Activated CD8-positive, alpha-beta T cell treated with anti-CD3 and anti-CD28 coated beads for 36 hours (primary cell): ENCODE measurements at regions not wholly inside any gene's neighbourhood (a gene's known extent, or its start where the extent isn't known, plus 50 kb on each side); places are given as distances from the start of the nearest gene placed in this dataset.

Source experiments
- ATAC-seq: fragments of 200-7000 bp; cut with Tn5 transposase; one replicate; pipeline ENCODE4 v1.10.0; 2021; ENCODE audit warnings: mild to moderate bottlenecking, moderate library complexity
- CTCF ChIA-PET: fragments of 350-600 bp; sonication (Branson Sonifier 250); formaldehyde crosslinking; loops from one replicate; lab custom pipeline; 2021; ENCODE audit warnings: antibody characterized with exemption; lab: Charles Lee
- POLR2A ChIA-PET: fragments of 350-600 bp; sonication (Branson Sonifier 250); formaldehyde crosslinking; loops from one replicate; lab custom pipeline; 2021; ENCODE audit warnings: antibody characterized with exemption; lab: Charles Lee
- DNase-seq: peaks from one replicate; pipeline ENCODE4 v3.0.0-alpha.2; 2020
- H3K27ac Mint-ChIP-seq: one replicate; pipeline ENCODE4 v1.8.0; 2021; ENCODE audit warnings: mild to moderate bottlenecking, mixed read lengths
- H3K27me3 Mint-ChIP-seq: one replicate; pipeline ENCODE4 v1.8.0; 2021; ENCODE audit warnings: mixed read lengths
- H3K36me3 Mint-ChIP-seq: one replicate; pipeline ENCODE4 v1.8.0; 2021; ENCODE audit warnings: low read depth, mixed read lengths
- H3K4me1 Mint-ChIP-seq: one replicate; pipeline ENCODE4 v1.8.0; 2021; ENCODE audit warnings: low read depth, mixed read lengths
- H3K4me3 Mint-ChIP-seq: one replicate; pipeline ENCODE4 v1.8.0; 2021; ENCODE audit warnings: mild to moderate bottlenecking, moderate library complexity, mixed read lengths
- H3K9me3 Mint-ChIP-seq: one replicate; pipeline ENCODE4 v1.8.0; 2021; ENCODE audit warnings: mixed read lengths
- intact Hi-C: fragments of 100-400 bp; cut with micrococcal nuclease; formaldehyde crosslinking; loops from one replicate; pipeline ENCODE4 v1.10.0; 2022
- TF ChIP-seq, protein P1 (sequence below): fragments of 200-600 bp; IDR thresholded peaks from one replicate; pipeline ENCODE4 v1.8.0; 2022; ENCODE audit warnings: antibody characterized with exemption, mild to moderate bottlenecking

DNA sequence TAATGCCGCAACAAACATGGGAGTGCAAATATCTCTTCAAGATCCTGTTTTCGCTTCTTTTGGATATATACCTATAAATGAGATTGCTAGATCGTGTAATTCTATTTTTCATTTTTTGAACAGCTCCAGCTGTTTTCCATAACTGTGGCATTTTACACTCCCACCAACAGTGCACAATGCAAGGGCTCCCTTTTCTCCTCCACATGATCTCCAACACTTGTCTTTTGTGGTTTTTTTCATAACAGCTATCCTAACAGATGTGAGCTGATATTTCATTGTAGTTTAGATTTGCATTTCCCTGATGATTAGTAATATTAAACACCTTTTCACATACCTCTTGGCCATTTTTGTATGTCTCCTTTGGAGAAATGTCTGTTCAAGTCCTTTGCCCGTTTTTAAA lies 58.6 kb upstream of the TJP1 start:
- CTCF ChIA-PET, result no interaction called here
- Mint-ChIP-seq H3K27me3 (peaks cover 29% of the 10 kb centered on the region), H3K4me1 (no peaks in the 10 kb centered on the region), H3K4me3 (no peak overlapping the region), H3K27ac (no peak overlapping the region), H3K9me3 (no peaks in the 10 kb centered on the region), H3K36me3 (no peaks in the 10 kb centered on the region)
- POLR2A ChIA-PET, result no interaction called here
- DNase-seq (no peak), ATAC-seq (no peak)
- intact Hi-C loops, result no loop called here
- TF ChIP-seq, protein P1, sequence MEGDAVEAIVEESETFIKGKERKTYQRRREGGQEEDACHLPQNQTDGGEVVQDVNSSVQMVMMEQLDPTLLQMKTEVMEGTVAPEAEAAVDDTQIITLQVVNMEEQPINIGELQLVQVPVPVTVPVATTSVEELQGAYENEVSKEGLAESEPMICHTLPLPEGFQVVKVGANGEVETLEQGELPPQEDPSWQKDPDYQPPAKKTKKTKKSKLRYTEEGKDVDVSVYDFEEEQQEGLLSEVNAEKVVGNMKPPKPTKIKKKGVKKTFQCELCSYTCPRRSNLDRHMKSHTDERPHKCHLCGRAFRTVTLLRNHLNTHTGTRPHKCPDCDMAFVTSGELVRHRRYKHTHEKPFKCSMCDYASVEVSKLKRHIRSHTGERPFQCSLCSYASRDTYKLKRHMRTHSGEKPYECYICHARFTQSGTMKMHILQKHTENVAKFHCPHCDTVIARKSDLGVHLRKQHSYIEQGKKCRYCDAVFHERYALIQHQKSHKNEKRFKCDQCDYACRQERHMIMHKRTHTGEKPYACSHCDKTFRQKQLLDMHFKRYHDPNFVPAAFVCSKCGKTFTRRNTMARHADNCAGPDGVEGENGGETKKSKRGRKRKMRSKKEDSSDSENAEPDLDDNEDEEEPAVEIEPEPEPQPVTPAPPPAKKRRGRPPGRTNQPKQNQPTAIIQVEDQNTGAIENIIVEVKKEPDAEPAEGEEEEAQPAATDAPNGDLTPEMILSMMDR, result no peak

DNA sequence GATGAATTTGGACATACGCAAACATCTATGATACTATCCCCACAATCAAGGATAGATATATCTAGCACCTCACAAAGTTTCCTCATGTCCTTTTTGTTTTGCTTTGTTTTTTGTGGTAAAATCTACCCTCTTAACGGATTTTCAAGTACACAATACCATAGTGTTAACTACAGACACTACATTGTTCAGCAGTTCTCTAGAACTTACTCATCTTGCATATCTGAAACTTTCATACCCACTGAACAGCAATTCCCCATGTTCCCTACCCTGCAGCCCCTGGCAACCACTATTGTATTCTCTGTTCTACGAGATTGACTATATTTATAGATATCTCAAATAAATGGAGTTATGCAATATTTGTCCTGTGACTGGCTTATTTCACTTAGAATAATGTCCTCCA lies 58.1 kb upstream of the TJP1 start:
- Mint-ChIP-seq H3K4me3 (no peak overlapping the region), H3K36me3 (no peaks in the 10 kb centered on the region), H3K27me3 (peaks cover 26% of the 10 kb centered on the region), H3K9me3 (no peaks in the 10 kb centered on the region), H3K4me1 (no peaks in the 10 kb centered on the region), H3K27ac (no peak overlapping the region)
- TF ChIP-seq, protein P1, result no peak
- DNase-seq (no peak), ATAC-seq (no peak)
- ChIA-PET POLR2A (no interaction called here), CTCF (no interaction called here)
- intact Hi-C loops, result no loop called here

DNA sequence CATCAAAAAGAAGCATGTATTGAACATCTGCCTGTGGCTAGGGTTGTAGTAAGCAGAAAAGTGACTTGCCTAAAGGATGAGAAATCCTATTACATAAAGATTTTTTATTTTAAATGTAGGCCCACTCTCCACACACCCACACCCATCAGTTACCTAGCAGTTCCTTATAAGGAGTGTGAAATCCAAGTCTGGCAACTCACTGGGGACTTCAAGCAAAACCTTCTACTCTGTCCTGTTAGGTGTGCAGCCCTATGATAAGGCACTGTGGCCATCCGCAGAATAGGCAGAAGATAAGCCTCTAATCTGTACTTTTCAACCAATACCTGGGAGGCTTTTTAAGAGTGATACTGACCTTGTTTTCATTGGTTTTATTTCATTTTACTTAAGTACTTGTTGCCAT lies 52.7 kb upstream of the TJP1 start:
- TF ChIP-seq, protein P1, result no peak
- Mint-ChIP-seq H3K4me1 (no peaks in the 10 kb centered on the region), H3K27me3 (peaks cover 10% of the 10 kb centered on the region), H3K27ac (no peak overlapping the region), H3K9me3 (no peaks in the 10 kb centered on the region), H3K4me3 (no peak overlapping the region), H3K36me3 (no peaks in the 10 kb centered on the region)
- intact Hi-C loops, result no loop called here
- ChIA-PET POLR2A (no interaction called here), CTCF (no interaction called here)
- DNase-seq (no peak), ATAC-seq (no peak)

DNA sequence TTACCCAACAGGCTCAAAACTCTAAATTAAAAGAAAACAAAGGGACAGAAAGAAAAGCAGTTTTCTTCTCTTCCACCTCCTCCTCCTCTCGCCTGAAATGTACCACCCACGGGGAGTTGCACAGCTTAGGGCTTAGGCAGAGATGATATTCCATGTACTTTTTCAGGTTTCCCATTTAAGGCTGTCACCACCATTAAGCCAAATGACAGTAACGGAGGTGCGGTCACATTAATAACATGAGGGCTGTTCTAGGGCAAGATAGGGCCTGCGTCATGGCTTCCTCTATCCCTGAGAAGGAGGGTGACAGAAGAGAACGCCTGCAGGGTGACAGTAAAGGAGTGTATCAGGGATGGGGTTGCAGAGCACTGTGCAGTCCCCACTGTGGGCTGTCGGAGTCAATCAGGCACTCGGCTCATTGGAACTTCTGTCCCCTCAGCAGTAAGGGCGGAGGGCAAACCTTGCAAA lies 51.7 kb upstream of the TJP1 start:
- no peak overlapping the region for H3K27ac Mint-ChIP-seq
- TF ChIP-seq, protein P1, result no peak

DNA sequence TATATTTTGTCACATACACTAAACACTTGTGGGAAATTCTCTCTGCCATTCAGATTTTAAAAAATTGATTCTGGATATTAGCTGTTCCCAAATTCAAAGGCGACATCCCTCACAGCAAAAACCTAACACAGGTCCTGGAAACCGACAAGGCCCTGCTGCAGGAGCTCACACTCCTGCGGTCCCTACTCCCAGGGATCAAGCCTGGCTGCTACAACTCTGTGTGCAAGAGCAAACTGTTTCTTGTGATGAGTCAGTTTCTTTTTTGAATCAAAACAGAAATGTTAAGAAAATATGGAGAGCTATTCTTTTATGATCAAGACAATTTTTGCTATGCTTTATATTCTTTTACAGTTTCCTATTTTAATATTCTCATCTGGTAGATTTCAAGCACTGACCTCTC lies 51.0 kb upstream of the TJP1 start:
- H3K27ac Mint-ChIP-seq, result no peak overlapping the region
- H3K4me3 Mint-ChIP-seq, result no peak overlapping the region
- ATAC-seq, result no peak
- intact Hi-C loops, result no loop called here
- H3K9me3 Mint-ChIP-seq, result no peaks in the 10 kb centered on the region
- DNase-seq, result no peak
- no peaks in the 10 kb centered on the region for H3K4me1 Mint-ChIP-seq
- TF ChIP-seq, protein P1, result no peak
- CTCF ChIA-PET, result no interaction called here
- POLR2A ChIA-PET, result no interaction called here
- no peaks in the 10 kb centered on the region for H3K36me3 Mint-ChIP-seq
- H3K27me3 Mint-ChIP-seq, result peaks cover 10% of the 10 kb centered on the region

More for the DNA sequence above, 51.7 kb upstream of the TJP1 start:
- CTCF ChIA-PET, result no interaction called here
- POLR2A ChIA-PET, result no interaction called here
- no peak overlapping the region for H3K4me3 Mint-ChIP-seq
- intact Hi-C loops, result no loop called here
- no peaks in the 10 kb centered on the region for H3K4me1 Mint-ChIP-seq
- H3K9me3 Mint-ChIP-seq, result no peaks in the 10 kb centered on the region
- peaks cover 10% of the 10 kb centered on the region for H3K27me3 Mint-ChIP-seq
- ATAC-seq (no peak), DNase-seq (no peak)
- H3K36me3 Mint-ChIP-seq, result no peaks in the 10 kb centered on the region
